ENCODE measurements at regions not wholly inside any gene's neighbourhood (a gene's known extent, or its start where the extent isn't known, plus 50 kb on each side); places are given as distances from the start of the nearest gene placed in this dataset.

GRCh38 chr3:102629943-102630342, 195.1 kb downstream of the ZPLD1 start:
- H3K4me3 ChIP-seq (ENCODE audit: low read depth, low read length), result no peak overlapping the region
- H3K4me1 ChIP-seq (ENCODE audit: control insufficient read depth, insufficient read depth, low read length), result no peaks in the 10 kb centered on the region
- no peaks in the 10 kb centered on the region for H3K9me3 ChIP-seq (ENCODE audit: control insufficient read depth, insufficient read depth, low read length)
- H3K27me3 ChIP-seq (ENCODE audit: control insufficient read depth, insufficient read depth, low read length), result no peaks in the 10 kb centered on the region
- DNase-seq (ENCODE audit: low read depth in 4 of 6, low spot score in 6 of 6), result no peak
- H3K36me3 ChIP-seq (ENCODE audit: control insufficient read depth, insufficient read depth, low read length), result no peaks in the 10 kb centered on the region
- no peak overlapping the region for H3K27ac ChIP-seq (ENCODE audit: low read depth, low read length)

- no peaks in the 10 kb centered on the region for H3K9me3 ChIP-seq (ENCODE audit: control insufficient read depth, insufficient read depth, low read length)
- no peaks in the 10 kb centered on the region for H3K36me3 ChIP-seq (ENCODE audit: control insufficient read depth, insufficient read depth, low read length)
- 83% methylated on average over 1 of the region's 6 CpGs for WGBS (ENCODE audit: insufficient coverage)
Observed at GRCh38 chr3:102630531-102630930, 195.7 kb downstream of the ZPLD1 start.

GRCh38 chr3:102643546-102643945, 208.7 kb downstream of the ZPLD1 start:
- Histone ChIP-seq H3K4me3 (ENCODE audit: low read depth, low read length) (no peak overlapping the region), H3K27me3 (ENCODE audit: control insufficient read depth, insufficient read depth, low read length) (no peaks in the 10 kb centered on the region), H3K27ac (ENCODE audit: low read depth, low read length) (no peak overlapping the region), H3K4me1 (ENCODE audit: control insufficient read depth, insufficient read depth, low read length) (no peaks in the 10 kb centered on the region), H3K36me3 (ENCODE audit: control insufficient read depth, insufficient read depth, low read length) (no peaks in the 10 kb centered on the region), H3K9me3 (ENCODE audit: control insufficient read depth, insufficient read depth, low read length) (no peaks in the 10 kb centered on the region)
- no peak for DNase-seq (ENCODE audit: low read depth in 4 of 6, low spot score in 6 of 6)
- no CpG with 5 or more reads among the region's 4 CpGs for WGBS (ENCODE audit: insufficient coverage)

More at GRCh38 chr3:102630531-102630930, 195.7 kb downstream of the ZPLD1 start:
- no peak for DNase-seq (ENCODE audit: low read depth in 4 of 6, low spot score in 6 of 6)
- Histone ChIP-seq H3K4me1 (ENCODE audit: control insufficient read depth, insufficient read depth, low read length) (no peaks in the 10 kb centered on the region), H3K4me3 (ENCODE audit: low read depth, low read length) (no peak overlapping the region), H3K27ac (ENCODE audit: low read depth, low read length) (no peak overlapping the region), H3K27me3 (ENCODE audit: control insufficient read depth, insufficient read depth, low read length) (no peaks in the 10 kb centered on the region)

- H3K36me3 ChIP-seq (ENCODE audit: control insufficient read depth, insufficient read depth, low read length), result no peaks in the 10 kb centered on the region
- WGBS (ENCODE audit: insufficient coverage), result no CpG with 5 or more reads among the region's 2 CpGs
- H3K9me3 ChIP-seq (ENCODE audit: control insufficient read depth, insufficient read depth, low read length), result no peaks in the 10 kb centered on the region
- no peak overlapping the region for H3K4me3 ChIP-seq (ENCODE audit: low read depth, low read length)
- no peaks in the 10 kb centered on the region for H3K4me1 ChIP-seq (ENCODE audit: control insufficient read depth, insufficient read depth, low read length)
- no peak overlapping the region for H3K27ac ChIP-seq (ENCODE audit: low read depth, low read length)
- no peak for DNase-seq (ENCODE audit: low read depth in 4 of 6, low spot score in 6 of 6)
- no peaks in the 10 kb centered on the region for H3K27me3 ChIP-seq (ENCODE audit: control insufficient read depth, insufficient read depth, low read length)
Observed at GRCh38 chr3:102646557-102646956, 211.7 kb downstream of the ZPLD1 start.

- no peak for DNase-seq (ENCODE audit: low read depth in 4 of 6, low spot score in 6 of 6)
- no peaks in the 10 kb centered on the region for H3K27me3 ChIP-seq (ENCODE audit: control insufficient read depth, insufficient read depth, low read length)
Observed at GRCh38 chr3:102660653-102661052, 225.8 kb downstream of the ZPLD1 start.

GRCh38 chr3:102661707-102662497, 227.1 kb downstream of the ZPLD1 start:
- no peak for DNase-seq (ENCODE audit: low read depth in 4 of 6, low spot score in 6 of 6)
- no peaks in the 10 kb centered on the region for H3K36me3 ChIP-seq (ENCODE audit: control insufficient read depth, insufficient read depth, low read length)
- no peak overlapping the region for H3K4me3 ChIP-seq (ENCODE audit: low read depth, low read length)
- no peak overlapping the region for H3K27ac ChIP-seq (ENCODE audit: low read depth, low read length)
- no peaks in the 10 kb centered on the region for H3K9me3 ChIP-seq (ENCODE audit: control insufficient read depth, insufficient read depth, low read length)
- H3K4me1 ChIP-seq (ENCODE audit: control insufficient read depth, insufficient read depth, low read length), result no peaks in the 10 kb centered on the region
- 89% methylated on average over 3 of the region's 5 CpGs for WGBS (ENCODE audit: insufficient coverage)
- no peaks in the 10 kb centered on the region for H3K27me3 ChIP-seq (ENCODE audit: control insufficient read depth, insufficient read depth, low read length)

More at GRCh38 chr3:102660653-102661052, 225.8 kb downstream of the ZPLD1 start:
- no peak overlapping the region for H3K27ac ChIP-seq (ENCODE audit: low read depth, low read length)
- no CpG with 5 or more reads among the region's 3 CpGs for WGBS (ENCODE audit: insufficient coverage)
- H3K36me3 ChIP-seq (ENCODE audit: control insufficient read depth, insufficient read depth, low read length), result no peaks in the 10 kb centered on the region
- no peak overlapping the region for H3K4me3 ChIP-seq (ENCODE audit: low read depth, low read length)
- H3K9me3 ChIP-seq (ENCODE audit: control insufficient read depth, insufficient read depth, low read length), result no peaks in the 10 kb centered on the region
- H3K4me1 ChIP-seq (ENCODE audit: control insufficient read depth, insufficient read depth, low read length), result no peaks in the 10 kb centered on the region

GRCh38 chr3:102662498-102662772, 227.6 kb downstream of the ZPLD1 start:
- no peaks in the 10 kb centered on the region for H3K4me1 ChIP-seq (ENCODE audit: control insufficient read depth, insufficient read depth, low read length)
- H3K36me3 ChIP-seq (ENCODE audit: control insufficient read depth, insufficient read depth, low read length), result no peaks in the 10 kb centered on the region
- no peaks in the 10 kb centered on the region for H3K9me3 ChIP-seq (ENCODE audit: control insufficient read depth, insufficient read depth, low read length)
- H3K27me3 ChIP-seq (ENCODE audit: control insufficient read depth, insufficient read depth, low read length), result no peaks in the 10 kb centered on the region
- DNase-seq (ENCODE audit: low read depth in 4 of 6, low spot score in 6 of 6), result no peak
- no peak overlapping the region for H3K4me3 ChIP-seq (ENCODE audit: low read depth, low read length)
- H3K27ac ChIP-seq (ENCODE audit: low read depth, low read length), result no peak overlapping the region

- DNase-seq (ENCODE audit: low read depth in 4 of 6, low spot score in 6 of 6), result no peak
- Histone ChIP-seq H3K27ac (ENCODE audit: low read depth, low read length) (no peak overlapping the region), H3K9me3 (ENCODE audit: control insufficient read depth, insufficient read depth, low read length) (no peaks in the 10 kb centered on the region), H3K27me3 (ENCODE audit: control insufficient read depth, insufficient read depth, low read length) (no peaks in the 10 kb centered on the region), H3K4me1 (ENCODE audit: control insufficient read depth, insufficient read depth, low read length) (no peaks in the 10 kb centered on the region), H3K36me3 (ENCODE audit: control insufficient read depth, insufficient read depth, low read length) (no peaks in the 10 kb centered on the region), H3K4me3 (ENCODE audit: low read depth, low read length) (no peak overlapping the region)
- WGBS (ENCODE audit: insufficient coverage), result 98% methylated on average over 6 of the region's 6 CpGs
Observed at GRCh38 chr3:102664126-102664525, 229.3 kb downstream of the ZPLD1 start.

GRCh38 chr3:102665183-102665582, 230.4 kb downstream of the ZPLD1 start:
- Histone ChIP-seq H3K36me3 (ENCODE audit: control insufficient read depth, insufficient read depth, low read length) (no peaks in the 10 kb centered on the region), H3K27ac (ENCODE audit: low read depth, low read length) (no peak overlapping the region), H3K4me3 (ENCODE audit: low read depth, low read length) (no peak overlapping the region), H3K4me1 (ENCODE audit: control insufficient read depth, insufficient read depth, low read length) (no peaks in the 10 kb centered on the region), H3K9me3 (ENCODE audit: control insufficient read depth, insufficient read depth, low read length) (no peaks in the 10 kb centered on the region), H3K27me3 (ENCODE audit: control insufficient read depth, insufficient read depth, low read length) (no peaks in the 10 kb centered on the region)
- no CpG with 5 or more reads among the region's 4 CpGs for WGBS (ENCODE audit: insufficient coverage)
- DNase-seq (ENCODE audit: low read depth in 4 of 6, low spot score in 6 of 6), result no peak

- no peaks in the 10 kb centered on the region for H3K27me3 ChIP-seq (ENCODE audit: control insufficient read depth, insufficient read depth, low read length)
- H3K9me3 ChIP-seq (ENCODE audit: control insufficient read depth, insufficient read depth, low read length), result no peaks in the 10 kb centered on the region
- no peak for DNase-seq (ENCODE audit: low read depth in 4 of 6, low spot score in 6 of 6)
- H3K27ac ChIP-seq (ENCODE audit: low read depth, low read length), result no peak overlapping the region
- H3K4me3 ChIP-seq (ENCODE audit: low read depth, low read length), result no peak overlapping the region
- H3K36me3 ChIP-seq (ENCODE audit: control insufficient read depth, insufficient read depth, low read length), result no peaks in the 10 kb centered on the region
- H3K4me1 ChIP-seq (ENCODE audit: control insufficient read depth, insufficient read depth, low read length), result no peaks in the 10 kb centered on the region
- WGBS (ENCODE audit: insufficient coverage), result 100% methylated on average over 2 of the region's 4 CpGs
Observed at GRCh38 chr3:102668247-102668646, 233.4 kb downstream of the ZPLD1 start.
